ENCODE measurements at regions not wholly inside any gene's neighbourhood (a gene's known extent, or its start where the extent isn't known, plus 50 kb on each side); places are given as distances from the start of the nearest gene placed in this dataset.

DNA sequence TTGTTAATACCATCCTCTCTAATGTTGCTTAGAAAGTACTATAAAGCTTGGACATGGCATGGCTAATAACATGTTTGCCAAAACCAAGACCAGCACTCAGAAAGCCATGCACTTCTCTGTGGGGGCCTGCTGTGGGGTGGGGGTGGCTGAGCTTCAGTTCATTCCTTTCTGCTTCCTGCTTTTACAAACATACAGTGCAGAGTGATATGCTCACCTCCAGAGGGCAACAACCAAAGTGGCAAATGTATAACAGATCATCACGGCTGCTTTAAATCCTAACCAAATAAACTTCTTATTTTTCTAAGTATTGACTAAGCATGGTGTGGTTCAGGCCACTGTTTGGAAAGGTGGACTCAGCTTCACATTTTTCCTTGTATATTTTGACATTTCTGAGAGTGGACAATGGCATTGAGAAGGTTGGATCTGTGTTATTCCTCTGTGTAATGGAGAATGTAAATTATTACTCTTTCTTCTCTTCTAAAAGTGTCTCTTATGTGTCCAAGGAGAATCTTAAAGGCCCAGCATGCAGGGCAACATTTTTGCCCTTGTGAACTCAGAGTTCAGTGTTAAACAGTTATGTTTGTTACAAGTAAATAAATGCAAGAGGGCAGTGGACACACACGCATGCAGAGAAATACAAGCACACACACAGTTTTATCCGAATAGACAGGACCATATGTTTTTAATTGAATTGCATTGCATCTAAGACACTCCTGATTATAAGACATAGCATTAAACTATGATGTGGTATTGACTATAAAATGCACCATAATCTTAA is 186.1 kb downstream of the HERPUD2 start:
- intact Hi-C loops (cut with micrococcal nuclease), result no loop called here
- no peak for DNase-seq (ENCODE audit: low read depth, low spot score)
- Histone ChIP-seq H3K27ac (ENCODE audit: insufficient read depth, low read depth, low read length) (no peak overlapping the region), H3K4me1 (ENCODE audit: control insufficient read depth, extremely low read depth, insufficient read depth, low read length) (no peaks in the 10 kb centered on the region), H3K9me1 (replicated peaks; ENCODE audit: control insufficient read depth, extremely low read depth, insufficient read depth, low read length) (no peaks in the 10 kb centered on the region), H3K27me3 (ENCODE audit: control insufficient read depth in 2 of 2, insufficient read depth in 2 of 2, low read length in 2 of 2) (peaks cover 0 to 3% of the 10 kb centered on the region in 2 experiments), H3K36me3 (ENCODE audit: control insufficient read depth in 2 of 2, extremely low read depth in 1 of 2, insufficient read depth in 2 of 2, low read length in 2 of 2) (no peaks in the 10 kb centered on the region), H3K4me2 (ENCODE audit: insufficient read depth, low read length) (no peak overlapping the region), H3K79me2 (ENCODE audit: control insufficient read depth, insufficient read depth, low read length) (no peaks in the 10 kb centered on the region), H3K9me3 (replicated peaks; ENCODE audit: control insufficient read depth, insufficient read depth, low read length) (no peaks in the 10 kb centered on the region), H2AFZ (ENCODE audit: low read depth, low read length) (no peak overlapping the region), H4K20me1 (replicated peaks; ENCODE audit: control insufficient read depth, extremely low read depth, insufficient read depth, low read length) (no peaks in the 10 kb centered on the region), H3K4me3 (replicated peaks in 1 of 3; ENCODE audit: insufficient read depth in 1 of 3, low read depth in 1 of 3, low read length in 3 of 3) (no peak overlapping the region), H3K9ac (replicated peaks; ENCODE audit: extremely low read depth, insufficient read depth, low read length) (no peak overlapping the region)
- FAIRE-seq, result no peak
- POLR2A ChIA-PET, result no interaction called here
- no TSS peak for BruUV-seq (replicated peaks)
- CTCF ChIA-PET, result interaction anchor here (1.0 kb wide), 1 partner anchor 12 kb away, joined by 3 read pairs; no protein-coding TSS in a partner anchor
- dilution Hi-C loops (cut with MboI; ENCODE audit: extremely low pct_ligation_motif_present, low sequenced_read_pairs), result no loop called here
- TF ChIP-seq JUN (IDR thresholded peaks at IDR 0.05; ENCODE audit: borderline replicate concordance, insufficient read depth, insufficient read length, low read depth) (no peak), EZH2 (IDR thresholded peaks at IDR 0.05; ENCODE audit: borderline replicate concordance, low read depth, low read length, severe bottlenecking) (no peak), MYC (IDR thresholded peaks at IDR 0.05; ENCODE audit: low read depth, low read length) (no peak), POLR2A (IDR thresholded peaks at IDR 0.05; ENCODE audit: low read depth, low read length) (no peak), POLR2AphosphoS5 (IDR thresholded peaks at IDR 0.05; ENCODE audit: insufficient read depth, low read depth, low read length) (no peak), GATA2 (IDR thresholded peaks at IDR 0.05; ENCODE audit: insufficient read depth, insufficient read length, low read depth, low read length) (no peak), FOS (IDR thresholded peaks at IDR 0.05; ENCODE audit: borderline replicate concordance, insufficient read depth, low read length) (no peak)
- TF ChIP-seq, protein P1, sequence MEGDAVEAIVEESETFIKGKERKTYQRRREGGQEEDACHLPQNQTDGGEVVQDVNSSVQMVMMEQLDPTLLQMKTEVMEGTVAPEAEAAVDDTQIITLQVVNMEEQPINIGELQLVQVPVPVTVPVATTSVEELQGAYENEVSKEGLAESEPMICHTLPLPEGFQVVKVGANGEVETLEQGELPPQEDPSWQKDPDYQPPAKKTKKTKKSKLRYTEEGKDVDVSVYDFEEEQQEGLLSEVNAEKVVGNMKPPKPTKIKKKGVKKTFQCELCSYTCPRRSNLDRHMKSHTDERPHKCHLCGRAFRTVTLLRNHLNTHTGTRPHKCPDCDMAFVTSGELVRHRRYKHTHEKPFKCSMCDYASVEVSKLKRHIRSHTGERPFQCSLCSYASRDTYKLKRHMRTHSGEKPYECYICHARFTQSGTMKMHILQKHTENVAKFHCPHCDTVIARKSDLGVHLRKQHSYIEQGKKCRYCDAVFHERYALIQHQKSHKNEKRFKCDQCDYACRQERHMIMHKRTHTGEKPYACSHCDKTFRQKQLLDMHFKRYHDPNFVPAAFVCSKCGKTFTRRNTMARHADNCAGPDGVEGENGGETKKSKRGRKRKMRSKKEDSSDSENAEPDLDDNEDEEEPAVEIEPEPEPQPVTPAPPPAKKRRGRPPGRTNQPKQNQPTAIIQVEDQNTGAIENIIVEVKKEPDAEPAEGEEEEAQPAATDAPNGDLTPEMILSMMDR (IDR thresholded peaks at IDR 0.05; ENCODE audit: extremely low read depth in 1 of 2, insufficient read depth in 1 of 2, low read depth in 1 of 2, low read length in 2 of 2), result no peak
- TF ChIP-seq, protein P2, sequence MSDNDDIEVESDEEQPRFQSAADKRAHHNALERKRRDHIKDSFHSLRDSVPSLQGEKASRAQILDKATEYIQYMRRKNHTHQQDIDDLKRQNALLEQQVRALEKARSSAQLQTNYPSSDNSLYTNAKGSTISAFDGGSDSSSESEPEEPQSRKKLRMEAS (IDR thresholded peaks at IDR 0.05; ENCODE audit: insufficient read depth, insufficient read length), result no peak
